HUES48 (cell line): ENCODE measurements at regions not wholly inside any gene's neighbourhood (a gene's known extent, or its start where the extent isn't known, plus 50 kb on each side); places are given as distances from the start of the nearest gene placed in this dataset.

Experiments used
- H3K27ac ChIP-seq: one replicate; pipeline ENCODE4 v1.7.0; 2013; ENCODE audit warnings: low read depth, low read length, inconsistent platforms
- H3K27me3 ChIP-seq: 2 replicates; pipeline ENCODE4 v1.6.1; 2013; ENCODE audit warnings: mild to moderate bottlenecking, low read length; ENCODE audit not compliant: control insufficient read depth, insufficient read depth
- H3K36me3 ChIP-seq: 2 replicates; pipeline ENCODE4 v1.6.1; 2013; ENCODE audit warnings: low read length; ENCODE audit not compliant: control insufficient read depth, insufficient read depth
- H3K4me1 ChIP-seq: 2 replicates; pipeline ENCODE4 v1.6.1; 2013; ENCODE audit warnings: mild to moderate bottlenecking, low read length; ENCODE audit not compliant: control insufficient read depth, insufficient read depth
- H3K4me3 ChIP-seq: 2 replicates; pipeline ENCODE4 v1.5.1; 2013; ENCODE audit warnings: mild to moderate bottlenecking, low read depth, low read length
- H3K9ac ChIP-seq: 2 replicates; pipeline ENCODE4 v1.6.1; 2013; ENCODE audit warnings: mild to moderate bottlenecking, low read depth, low read length, moderate library complexity
- H3K9me3 ChIP-seq: 2 replicates; pipeline ENCODE4 v1.6.1; 2013; ENCODE audit warnings: low read length; ENCODE audit not compliant: control insufficient read depth, insufficient read depth

GRCh38 chr14:81709681-81710080 lies 176.0 kb upstream of the SEL1L start:
- H3K9me3 ChIP-seq: no peaks in the 10 kb centered on the region; the same call in 1 of the 2 replicates
- no peak overlapping the region for H3K27ac ChIP-seq
- no peaks in the 10 kb centered on the region for H3K36me3 ChIP-seq
- no peaks in the 10 kb centered on the region for H3K4me1 ChIP-seq
- no peak overlapping the region for H3K9ac ChIP-seq
- H3K27me3 ChIP-seq: no peaks in the 10 kb centered on the region
- H3K4me3 ChIP-seq: no peak overlapping the region

- Histone ChIP-seq H3K4me1 (no peaks in the 10 kb centered on the region), H3K9me3 (no peaks in the 10 kb centered on the region; the same call in 1 of the 2 replicates), H3K27me3 (no peaks in the 10 kb centered on the region), H3K9ac (no peak overlapping the region), H3K27ac (no peak overlapping the region), H3K36me3 (no peaks in the 10 kb centered on the region), H3K4me3 (no peak overlapping the region)
Observed at GRCh38 chr14:81710232-81710845, 176.7 kb upstream of the SEL1L start.

GRCh38 chr14:81715731-81716130 lies 182.1 kb upstream of the SEL1L start:
- Histone ChIP-seq H3K9me3 (no peaks in the 10 kb centered on the region), H3K27me3 (no peaks in the 10 kb centered on the region), H3K4me3 (no peak overlapping the region), H3K27ac (no peak overlapping the region), H3K9ac (no peak overlapping the region), H3K4me1 (no peaks in the 10 kb centered on the region), H3K36me3 (no peaks in the 10 kb centered on the region)

- no peak overlapping the region for H3K9ac ChIP-seq
- no peaks in the 10 kb centered on the region for H3K9me3 ChIP-seq
- no peaks in the 10 kb centered on the region for H3K27me3 ChIP-seq
- no peak overlapping the region for H3K4me3 ChIP-seq
- H3K4me1 ChIP-seq: no peaks in the 10 kb centered on the region
- H3K36me3 ChIP-seq: no peaks in the 10 kb centered on the region
- H3K27ac ChIP-seq: no peak overlapping the region
Observed at GRCh38 chr14:81716953-81717352, 183.3 kb upstream of the SEL1L start.

GRCh38 chr14:81723956-81724355 lies 190.3 kb upstream of the SEL1L start:
- H3K9me3 ChIP-seq: no peaks in the 10 kb centered on the region
- H3K36me3 ChIP-seq: no peaks in the 10 kb centered on the region
- H3K27ac ChIP-seq: no peak overlapping the region
- H3K27me3 ChIP-seq: no peaks in the 10 kb centered on the region
- H3K4me3 ChIP-seq: no peak overlapping the region
- no peak overlapping the region for H3K9ac ChIP-seq
- H3K4me1 ChIP-seq: no peaks in the 10 kb centered on the region

DNA sequence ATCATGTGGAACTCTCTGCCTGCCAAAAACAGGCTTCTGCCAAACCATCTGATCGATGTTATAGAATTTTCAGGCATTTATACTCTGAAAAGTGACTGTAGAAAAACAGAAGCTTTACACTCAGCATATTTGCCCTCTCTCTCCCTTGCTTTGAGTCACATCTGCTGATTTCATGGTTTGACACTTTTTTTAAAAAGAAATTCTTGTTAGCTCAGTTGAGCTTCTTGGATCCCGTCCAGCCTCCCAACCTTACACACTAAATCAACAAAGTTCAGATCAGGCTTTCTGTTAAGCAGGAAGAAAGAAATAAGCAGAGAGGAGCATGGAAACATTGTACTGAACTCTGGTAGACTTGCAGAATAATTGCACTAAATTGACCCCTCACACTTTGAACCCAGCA lies 193.6 kb upstream of the SEL1L start:
- Histone ChIP-seq H3K36me3 (no peaks in the 10 kb centered on the region), H3K27me3 (no peaks in the 10 kb centered on the region), H3K9ac (no peak overlapping the region), H3K4me3 (no peak overlapping the region), H3K27ac (no peak overlapping the region), H3K9me3 (no peaks in the 10 kb centered on the region), H3K4me1 (no peaks in the 10 kb centered on the region)

DNA sequence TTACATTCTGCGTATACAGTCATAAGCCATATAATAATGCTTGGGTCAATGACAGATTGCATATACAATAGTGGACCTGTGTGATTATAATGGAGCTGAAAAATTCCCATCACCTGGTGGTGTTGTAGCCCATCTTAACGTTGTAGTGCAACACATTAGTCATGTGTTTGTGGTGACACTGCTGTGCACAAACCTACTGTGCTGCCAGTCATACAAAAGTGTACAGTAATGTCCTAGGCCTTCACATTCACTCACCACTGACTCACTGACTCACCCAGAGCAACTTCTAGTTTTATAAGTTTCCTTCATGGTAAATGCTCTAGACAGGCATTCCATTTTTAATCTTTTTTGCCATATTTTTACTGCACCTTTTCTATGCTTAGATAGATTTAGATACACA lies 194.8 kb upstream of the SEL1L start:
- no peak overlapping the region for H3K4me3 ChIP-seq
- no peaks in the 10 kb centered on the region for H3K27me3 ChIP-seq
- no peak overlapping the region for H3K9ac ChIP-seq
- H3K9me3 ChIP-seq: no peaks in the 10 kb centered on the region
- H3K27ac ChIP-seq: no peak overlapping the region
- no peaks in the 10 kb centered on the region for H3K4me1 ChIP-seq
- no peaks in the 10 kb centered on the region for H3K36me3 ChIP-seq

- no peak overlapping the region for H3K4me3 ChIP-seq
- H3K36me3 ChIP-seq: no peaks in the 10 kb centered on the region
- no peaks in the 10 kb centered on the region for H3K9me3 ChIP-seq
- no peak overlapping the region for H3K27ac ChIP-seq
- H3K9ac ChIP-seq: no peak overlapping the region
- H3K4me1 ChIP-seq: no peaks in the 10 kb centered on the region
- H3K27me3 ChIP-seq: no peaks in the 10 kb centered on the region
Observed at GRCh38 chr14:81729622-81730021, 196.0 kb upstream of the SEL1L start.

DNA sequence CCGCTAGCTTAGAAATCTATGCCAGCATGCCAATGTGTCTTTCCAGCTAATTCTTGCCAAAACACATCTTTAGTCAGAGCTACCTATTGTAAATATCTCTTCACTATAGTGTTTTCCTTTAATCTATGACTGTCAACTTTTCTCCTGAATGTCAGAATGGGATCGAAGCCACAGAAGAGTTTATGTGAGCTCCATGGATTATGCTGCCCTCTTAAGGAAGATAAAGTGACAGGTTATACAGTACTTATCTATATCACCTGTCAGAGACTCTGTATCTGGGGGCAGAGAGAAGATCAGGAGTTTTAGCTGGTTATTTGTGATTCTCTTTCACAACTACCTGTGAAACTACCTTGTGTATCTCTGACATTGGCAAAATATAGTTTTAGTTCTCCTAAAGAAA lies 204.3 kb upstream of the SEL1L start:
- no peaks in the 10 kb centered on the region for H3K4me1 ChIP-seq
- no peak overlapping the region for H3K4me3 ChIP-seq
- no peaks in the 10 kb centered on the region for H3K27me3 ChIP-seq
- H3K27ac ChIP-seq: no peak overlapping the region
- H3K9ac ChIP-seq: no peak overlapping the region
- H3K36me3 ChIP-seq: no peaks in the 10 kb centered on the region
- no peaks in the 10 kb centered on the region for H3K9me3 ChIP-seq

DNA sequence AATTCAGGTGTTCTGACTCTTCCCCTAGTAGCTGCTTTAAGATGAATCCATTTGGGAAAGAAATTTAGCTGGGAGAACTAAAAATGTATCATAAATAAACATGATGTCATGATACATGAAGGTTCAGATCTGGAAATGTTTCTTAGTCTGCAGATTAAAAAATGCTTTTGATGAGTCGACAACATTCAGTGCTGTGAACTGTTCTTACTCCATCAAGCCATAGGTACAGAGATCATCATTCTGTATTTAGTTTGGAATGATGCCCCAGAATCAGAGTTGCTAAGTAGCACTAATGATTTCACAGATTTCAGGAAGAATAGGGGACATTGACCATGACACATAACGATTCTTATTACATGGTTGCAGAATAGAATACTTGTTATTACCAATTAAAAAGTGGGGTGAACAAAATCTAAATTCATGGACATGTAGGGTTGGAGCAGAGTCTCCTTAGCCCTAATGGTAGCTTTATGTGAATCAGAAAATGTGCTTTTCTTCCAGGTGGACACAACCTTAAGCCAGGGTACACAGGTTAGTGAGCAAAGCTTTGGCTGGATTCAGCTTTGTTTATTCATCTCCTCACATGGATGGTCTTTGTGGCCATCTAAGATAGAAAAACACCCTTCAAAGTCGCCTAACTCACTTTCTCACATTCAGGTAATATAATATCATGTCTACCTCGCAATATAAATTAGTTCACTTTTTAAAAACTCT lies 205.4 kb upstream of the SEL1L start:
- Histone ChIP-seq H3K9ac (no peak overlapping the region), H3K9me3 (no peaks in the 10 kb centered on the region), H3K27ac (no peak overlapping the region), H3K4me3 (no peak overlapping the region), H3K27me3 (no peaks in the 10 kb centered on the region), H3K4me1 (no peaks in the 10 kb centered on the region), H3K36me3 (no peaks in the 10 kb centered on the region)

DNA sequence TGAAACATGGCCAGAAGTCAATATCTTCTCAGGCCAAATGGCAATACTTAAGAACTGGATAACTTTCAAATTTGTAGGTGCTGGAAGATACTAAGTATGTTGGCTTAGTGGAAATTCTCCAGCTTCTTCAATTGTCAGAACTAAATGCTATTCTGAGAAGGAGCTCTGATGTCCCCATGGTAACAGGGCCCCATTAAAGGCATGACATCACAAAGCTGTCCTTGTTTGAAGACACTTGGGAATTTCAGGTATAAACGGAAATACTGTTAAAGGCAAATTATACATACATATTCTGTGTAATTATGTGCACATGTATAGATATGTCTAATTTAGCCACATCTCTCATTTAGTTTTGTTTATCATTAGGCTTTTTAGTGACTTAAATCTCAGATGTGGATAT lies 210.0 kb upstream of the SEL1L start:
- no peaks in the 10 kb centered on the region for H3K9me3 ChIP-seq
- H3K4me1 ChIP-seq: no peaks in the 10 kb centered on the region
- H3K27ac ChIP-seq: no peak overlapping the region
- no peak overlapping the region for H3K4me3 ChIP-seq
- no peaks in the 10 kb centered on the region for H3K36me3 ChIP-seq
- H3K9ac ChIP-seq: no peak overlapping the region
- no peaks in the 10 kb centered on the region for H3K27me3 ChIP-seq
